GM18502 (cell line): ENCODE measurements at regions not wholly inside any gene's neighbourhood (a gene's known extent, or its start where the extent isn't known, plus 50 kb on each side); places are given as distances from the start of the nearest gene placed in this dataset.

Experiments used
- ATAC-seq: cut with Tn5 transposase; IDR thresholded peaks from one replicate; pipeline ENCODE4 v1.9.1; 2021; ENCODE audit warnings: mild to moderate bottlenecking; ENCODE audit not compliant: unreplicated experiment, poor library complexity

DNA sequence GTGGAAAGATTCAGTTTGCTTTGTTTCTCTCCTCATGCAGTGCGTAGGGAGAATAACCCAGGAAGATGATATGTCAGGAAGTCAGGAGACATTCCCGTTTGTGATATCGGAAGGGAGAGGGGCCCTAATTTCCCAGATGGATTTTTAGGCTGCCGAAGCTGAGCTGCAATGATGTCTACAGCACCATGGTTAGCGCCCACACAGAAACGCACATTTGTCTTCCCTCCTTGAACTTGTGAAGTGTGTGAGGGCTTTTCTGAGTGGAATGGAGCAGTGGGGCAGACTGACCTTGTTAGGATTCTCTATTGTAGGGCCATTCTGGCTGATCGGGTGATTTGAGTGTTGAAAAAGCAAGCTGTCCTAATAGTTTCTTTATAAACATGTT is 191.3 kb upstream of the ARG1 start:
- no peak for ATAC-seq

DNA sequence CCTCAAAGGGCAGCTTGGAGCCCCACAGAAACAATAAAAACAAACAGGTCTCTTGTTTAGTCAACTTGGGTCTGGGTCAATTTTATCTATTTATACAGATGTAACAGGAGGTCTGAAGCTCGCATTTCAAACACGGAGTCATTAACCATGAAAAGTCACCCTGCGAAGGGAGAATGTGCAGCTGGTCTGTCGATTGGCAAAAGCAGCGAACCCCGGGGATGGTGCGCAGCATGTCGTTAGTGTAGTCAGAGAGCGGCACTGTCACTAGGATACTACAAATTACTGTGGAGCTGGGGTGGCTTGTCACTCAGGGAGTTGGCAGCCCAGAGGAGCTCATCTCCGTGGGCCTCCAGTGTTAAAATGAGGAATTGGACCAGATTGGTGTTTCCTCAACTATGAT is 190.4 kb upstream of the ARG1 start:
- no peak for ATAC-seq

DNA sequence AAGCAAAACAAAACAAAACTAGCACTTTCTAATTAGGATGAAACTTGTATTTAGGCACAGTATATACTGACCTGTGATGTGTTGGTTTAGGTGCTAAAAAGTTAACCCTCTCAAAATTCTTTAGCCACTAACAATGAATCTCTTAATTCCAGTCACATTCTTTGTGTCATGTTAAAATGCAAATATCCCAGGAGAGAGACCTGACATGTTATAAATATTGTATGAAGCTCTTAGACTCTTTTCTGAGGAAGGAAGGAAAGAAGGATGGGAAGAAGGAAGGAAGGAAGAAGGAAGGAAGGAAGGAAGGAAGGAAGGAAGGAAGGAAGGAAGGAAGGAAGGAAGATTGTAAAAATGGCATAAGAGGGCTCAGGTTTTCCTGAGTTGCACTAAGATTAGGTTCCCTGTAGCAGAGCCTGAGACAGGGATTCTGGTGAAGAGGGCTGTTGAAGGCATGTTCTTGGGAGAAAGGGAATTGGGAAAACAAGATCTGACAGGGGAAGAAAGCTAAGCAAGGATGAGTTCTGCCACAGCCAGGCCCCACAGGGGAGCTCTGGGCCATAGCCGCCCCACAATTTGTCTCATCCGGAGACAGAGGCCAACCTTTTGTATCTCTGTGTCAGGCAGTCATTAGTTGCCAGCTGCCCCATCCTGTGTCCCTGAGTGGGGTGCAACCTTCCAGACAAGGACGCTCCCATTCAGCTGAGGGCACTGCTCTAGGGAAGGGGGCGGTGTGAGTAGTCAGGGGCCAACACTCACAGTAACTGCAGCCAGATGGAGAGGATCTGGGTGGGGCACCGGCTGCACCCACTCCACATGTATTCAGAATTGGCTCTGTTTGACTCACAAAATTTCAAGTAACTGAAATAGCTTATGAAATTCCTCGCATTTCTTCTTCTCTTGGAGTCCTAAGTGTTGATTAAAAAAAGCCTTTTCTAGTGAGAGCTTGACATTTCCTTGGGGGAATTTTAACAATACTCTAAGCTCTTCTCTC is 189.3 kb upstream of the ARG1 start:
- no peak for ATAC-seq

DNA sequence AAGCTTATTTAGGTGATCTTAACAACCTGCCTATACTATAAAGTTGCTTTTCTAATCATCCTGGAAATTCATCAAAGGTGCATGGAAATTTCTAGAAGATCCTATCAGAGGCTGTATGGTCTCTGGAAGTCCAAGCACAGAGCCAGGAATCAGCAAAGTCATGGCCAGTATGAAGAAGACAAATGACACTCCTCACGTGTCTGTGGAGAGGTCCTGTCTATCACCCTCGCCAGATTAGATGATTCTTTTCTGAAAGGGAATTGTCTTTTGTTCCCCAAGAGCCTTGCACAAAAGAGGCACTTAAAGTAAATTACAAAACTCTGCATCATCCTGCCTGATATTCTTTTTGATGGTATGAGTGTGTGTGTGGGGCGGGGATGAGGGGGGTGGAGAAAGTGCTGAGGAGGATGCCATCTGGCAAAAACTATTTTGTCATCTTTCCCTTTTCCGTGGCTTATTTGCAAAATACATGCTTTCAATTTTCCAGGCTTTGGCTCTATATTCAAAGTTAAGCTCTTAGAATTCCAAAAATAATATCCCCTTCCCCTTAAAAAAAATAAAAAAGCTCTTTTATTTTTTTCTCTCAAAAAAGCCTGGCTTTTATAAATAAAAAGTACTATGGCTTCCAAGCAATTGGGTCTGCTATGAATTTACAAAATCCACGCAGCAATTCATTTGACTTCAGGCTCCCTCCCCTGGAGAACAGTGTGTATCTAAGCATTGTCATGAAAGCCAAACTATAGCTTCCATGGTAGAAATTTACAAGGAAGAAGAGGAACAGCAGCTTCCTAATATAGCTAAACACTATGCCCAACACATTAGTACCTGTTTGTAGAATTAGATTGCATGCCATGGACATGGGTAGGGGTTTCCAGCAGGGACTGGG is 185.2 kb upstream of the ARG1 start:
- ATAC-seq = no peak

DNA sequence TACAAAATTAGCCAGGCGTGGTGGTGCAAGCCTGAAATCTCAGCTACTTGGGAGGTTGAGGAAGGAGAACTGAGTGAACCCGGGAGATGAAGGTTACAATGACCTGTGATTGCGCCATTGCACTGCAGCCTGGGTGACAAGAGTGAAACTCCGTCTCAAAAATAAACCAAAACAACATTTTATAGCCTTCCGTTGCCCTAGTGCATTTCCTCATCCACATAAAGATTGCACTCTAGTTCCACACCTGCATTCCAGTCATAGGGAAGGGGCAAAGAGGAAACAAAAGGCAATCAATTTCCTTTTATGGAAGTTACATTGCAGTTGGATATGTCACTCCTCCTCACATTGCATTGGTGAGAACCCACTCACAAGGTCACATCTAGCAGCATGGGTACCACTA is 182.7 kb upstream of the ARG1 start:
- ATAC-seq = no peak

DNA sequence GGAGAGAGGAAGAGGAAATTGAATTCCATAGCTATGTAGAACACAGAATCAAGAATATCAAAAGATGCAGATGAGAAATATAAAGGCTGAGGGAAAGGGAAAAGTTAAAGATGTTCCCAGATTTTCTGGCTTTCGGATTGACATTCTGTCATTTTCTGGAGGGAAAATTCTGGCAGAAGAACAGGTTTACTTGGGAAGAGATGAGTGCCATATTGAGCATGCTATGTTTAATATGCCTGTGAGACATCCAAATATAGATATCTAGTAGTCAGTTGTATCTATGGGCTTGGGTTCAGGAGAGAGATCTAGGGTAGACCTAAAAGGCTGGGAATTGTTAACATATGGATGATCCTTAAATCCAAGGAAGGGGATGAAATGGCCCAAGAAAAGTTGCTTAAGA is 181.9 kb upstream of the ARG1 start:
- no peak for ATAC-seq

DNA sequence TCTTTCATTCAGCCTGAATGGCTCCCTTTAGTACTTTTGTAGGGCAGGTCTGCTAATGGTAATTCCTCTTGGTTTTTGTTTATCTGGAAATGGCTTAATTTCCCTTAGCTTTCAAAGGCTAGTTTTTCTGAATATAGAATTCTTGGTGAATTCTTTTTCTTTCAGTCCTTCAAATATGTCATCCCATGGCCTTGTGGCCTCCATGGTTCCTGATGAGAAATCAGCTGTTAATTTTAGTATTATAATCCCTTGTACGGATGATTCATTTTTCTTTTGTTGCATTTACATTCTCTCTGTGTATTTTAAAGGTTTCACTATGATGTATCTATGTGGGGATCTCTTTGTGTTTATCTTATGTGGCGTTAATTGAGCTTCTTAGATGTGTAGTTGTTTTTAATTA is 179.6 kb upstream of the ARG1 start:
- no peak for ATAC-seq

DNA sequence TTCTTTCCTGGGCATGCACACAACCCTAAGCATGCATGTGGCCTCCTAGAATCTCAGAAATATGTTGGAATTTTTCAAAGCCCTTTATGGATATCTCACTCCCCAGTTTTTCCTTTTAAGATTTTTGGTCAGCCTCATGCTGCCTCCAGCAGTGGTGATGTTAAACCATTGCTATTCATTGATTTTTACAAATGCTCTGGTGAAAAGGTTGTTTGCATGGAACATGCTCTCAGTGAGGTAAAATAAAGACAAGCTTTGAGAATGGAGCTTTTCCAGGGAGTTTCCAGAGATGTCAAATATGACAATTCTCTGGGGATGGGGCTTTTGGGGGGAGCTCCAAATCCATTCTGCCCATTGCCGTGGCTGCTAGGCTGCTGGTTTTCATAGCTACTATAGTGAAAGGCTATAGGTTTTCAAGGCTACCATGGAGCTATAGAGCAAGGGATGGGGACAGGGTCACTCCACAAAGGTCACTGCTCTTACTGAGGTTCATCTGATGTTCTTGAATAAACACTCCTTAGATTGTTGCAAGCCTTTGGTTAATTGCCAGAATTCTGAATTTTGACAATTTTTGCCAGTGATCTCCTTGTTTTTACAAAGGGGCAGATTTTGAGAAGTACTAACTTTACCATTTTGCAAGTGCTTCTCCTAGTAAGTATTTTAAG is 178.1 kb upstream of the ARG1 start:
- no peak for ATAC-seq

DNA sequence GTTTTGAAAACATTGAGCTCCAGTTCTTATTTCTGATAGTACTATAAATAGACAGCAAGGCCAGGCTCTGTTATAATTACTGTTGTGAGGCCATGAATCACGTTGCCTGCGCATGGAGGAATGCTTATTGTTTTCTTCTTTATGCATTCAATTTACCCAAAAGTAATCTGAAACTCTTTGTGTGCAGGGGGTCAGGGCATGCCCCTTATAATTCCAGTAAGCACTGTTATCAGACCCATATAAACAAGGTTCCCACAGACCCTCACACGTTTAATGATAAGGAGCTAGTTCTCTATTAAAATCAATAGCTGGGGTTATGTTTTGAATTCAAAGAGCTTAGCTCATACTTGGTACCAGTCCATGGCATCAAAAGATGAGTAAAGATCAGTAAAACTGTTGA is 174.8 kb upstream of the ARG1 start:
- ATAC-seq = no peak

DNA sequence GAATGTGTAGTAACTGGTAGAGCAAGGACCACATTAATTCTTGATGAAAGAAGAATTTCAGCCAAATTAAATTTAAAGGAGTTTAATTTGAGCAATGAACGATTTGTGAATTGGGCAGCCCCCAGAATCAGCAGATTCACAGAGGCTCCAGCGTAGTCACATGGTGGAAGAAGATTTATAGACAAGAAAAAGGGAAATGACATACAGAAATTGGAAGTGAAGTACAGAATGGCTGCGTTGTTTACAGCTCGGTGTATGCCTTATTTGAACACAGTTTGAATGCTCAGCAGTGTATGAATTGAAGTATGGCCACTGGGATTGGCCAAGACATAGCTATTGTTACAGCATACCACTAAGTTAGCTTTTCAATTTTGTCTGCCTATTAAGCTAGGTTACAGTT is 173.6 kb upstream of the ARG1 start:
- no peak for ATAC-seq

DNA sequence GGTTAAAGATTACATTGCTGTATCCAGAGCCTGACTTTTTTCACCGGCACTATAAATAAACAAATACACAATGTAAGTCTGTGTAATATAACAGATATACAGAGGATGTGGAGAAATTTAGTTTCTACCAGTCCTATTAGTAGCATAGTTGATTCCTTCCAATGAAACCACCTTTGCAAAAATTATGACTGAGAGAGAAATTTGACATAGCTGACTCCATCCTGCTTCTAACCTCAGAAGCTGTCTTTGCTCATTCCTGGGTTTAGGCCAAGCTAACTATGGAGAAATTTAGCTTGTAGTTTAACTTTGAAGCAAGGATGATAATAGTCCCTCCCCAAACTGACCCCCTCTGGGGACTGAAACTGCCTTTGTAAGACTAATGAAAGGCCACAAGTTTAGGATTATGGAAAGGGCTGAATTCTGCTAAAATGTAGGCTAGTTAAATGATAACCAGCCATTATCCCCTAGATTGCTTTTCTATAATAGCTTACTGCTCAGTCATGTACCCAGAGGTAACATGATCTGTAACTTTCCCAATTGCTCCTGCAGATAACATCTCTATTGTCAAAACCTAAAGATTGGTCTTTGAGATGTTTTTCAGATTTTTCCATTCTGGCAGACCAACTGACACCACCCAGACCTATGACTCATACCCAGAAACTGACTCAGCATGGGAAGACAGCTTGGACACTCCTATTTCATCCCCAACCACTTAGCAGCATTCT is 172.8 kb upstream of the ARG1 start:
- no peak for ATAC-seq

DNA sequence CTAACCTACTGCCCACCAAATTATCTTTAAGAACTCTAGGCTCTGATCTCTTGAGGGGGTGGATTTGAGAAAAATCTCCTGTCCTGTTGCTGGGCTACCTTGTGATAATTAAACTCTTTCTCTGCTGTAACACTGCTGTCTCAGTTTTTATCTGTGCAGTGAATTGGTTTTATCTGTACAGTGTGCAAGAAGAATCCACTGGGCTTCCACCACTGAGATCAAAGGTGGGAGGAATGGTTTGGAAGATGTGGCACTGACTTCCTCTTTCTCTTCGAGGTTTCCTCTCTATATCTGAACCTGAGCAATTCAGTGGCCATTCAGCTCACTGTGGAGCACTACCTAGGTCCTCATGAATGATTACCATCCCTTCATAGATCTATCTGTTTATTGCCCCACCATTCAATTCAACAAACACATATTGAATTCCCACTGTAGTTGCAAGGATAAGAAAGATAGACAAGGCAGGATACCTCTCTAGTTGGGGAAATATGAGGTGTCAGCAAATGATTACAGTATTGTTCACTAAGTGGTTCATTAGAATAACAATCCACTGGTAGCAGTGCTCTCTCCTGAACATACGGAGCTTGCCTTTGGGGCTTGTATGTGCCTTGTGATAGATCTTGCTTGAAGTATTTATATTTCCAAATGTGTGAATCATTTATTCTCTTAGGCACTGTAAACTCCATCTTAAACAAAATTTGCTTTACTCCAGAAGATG is 172.1 kb upstream of the ARG1 start:
- no peak for ATAC-seq

DNA sequence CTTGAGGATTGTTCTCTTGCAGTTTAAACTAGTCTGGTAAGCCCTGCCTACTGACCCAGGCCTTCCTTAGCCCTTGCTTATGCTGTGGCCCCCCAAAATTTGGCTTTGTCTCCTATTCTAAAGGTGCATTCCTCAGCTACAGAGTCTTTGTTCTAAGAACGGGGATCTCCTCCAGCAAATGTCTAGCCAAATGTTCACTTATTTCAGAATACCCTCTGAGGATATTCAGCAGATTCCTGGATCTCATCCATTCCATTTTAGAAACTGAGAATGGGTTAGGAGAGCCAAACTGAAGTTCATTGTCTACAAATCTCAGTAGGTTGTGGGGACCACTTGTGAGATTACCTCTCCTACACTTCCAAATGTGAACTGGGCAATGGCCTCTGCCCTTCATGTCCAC is 164.2 kb upstream of the ARG1 start:
- ATAC-seq = no peak

DNA sequence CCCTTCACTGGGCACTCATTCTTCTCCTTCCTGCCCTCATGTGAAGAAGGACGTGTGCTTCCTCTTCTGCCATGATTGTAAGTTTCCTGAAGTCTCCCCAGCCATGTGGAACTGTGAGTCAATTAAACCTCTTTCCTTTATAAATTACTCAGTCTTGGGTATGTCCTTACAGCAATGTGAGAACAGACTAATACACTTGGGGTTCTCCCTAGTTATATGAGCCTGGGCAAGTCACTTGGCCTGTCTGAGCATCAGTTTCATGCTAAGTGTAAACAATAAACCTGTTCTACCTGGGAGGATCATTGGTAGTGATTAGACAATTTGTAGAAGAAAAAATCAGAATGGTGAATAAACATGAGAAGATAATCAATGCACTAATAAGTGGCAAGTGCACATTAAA is 162.2 kb upstream of the ARG1 start:
- no peak for ATAC-seq

DNA sequence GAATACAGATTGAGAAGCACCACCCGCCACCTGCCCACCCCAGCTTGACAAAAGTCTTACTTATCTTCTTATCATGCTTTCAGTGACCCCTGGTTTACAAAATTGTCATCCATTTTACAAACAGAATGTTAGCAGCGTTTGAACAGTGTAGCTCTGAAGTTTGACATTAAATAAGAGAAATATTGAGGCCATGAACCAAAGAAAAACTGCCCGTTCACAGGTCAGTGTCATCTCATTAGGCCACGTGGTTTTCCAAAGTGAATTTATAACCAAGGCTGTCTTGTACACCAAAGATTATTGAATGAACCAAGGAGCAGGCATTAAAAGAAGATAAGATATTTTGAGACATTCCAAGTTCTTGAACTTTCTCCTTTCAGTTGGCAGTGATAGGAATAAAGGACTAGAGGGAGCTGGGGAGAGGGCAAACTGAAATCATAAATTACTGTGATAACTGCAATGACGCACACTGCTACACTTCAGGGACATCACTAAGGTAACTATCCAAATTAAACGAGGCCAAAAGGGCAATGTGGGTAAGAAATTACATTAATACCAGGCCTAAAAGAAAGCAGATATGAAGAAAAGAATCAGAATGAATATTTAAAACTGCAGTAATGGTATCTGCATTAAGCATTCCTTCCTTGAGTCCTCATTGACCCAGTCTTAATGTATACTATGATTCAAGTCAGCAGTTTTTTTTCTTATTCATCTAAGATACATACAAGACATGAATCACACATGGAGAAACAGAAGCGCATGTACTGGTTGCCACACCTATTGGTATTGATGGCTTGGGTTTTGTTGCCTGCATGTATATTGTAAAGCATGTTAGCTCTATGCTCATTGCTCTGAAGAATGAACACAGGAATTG is 159.8 kb upstream of the ARG1 start:
- ATAC-seq = no peak

DNA sequence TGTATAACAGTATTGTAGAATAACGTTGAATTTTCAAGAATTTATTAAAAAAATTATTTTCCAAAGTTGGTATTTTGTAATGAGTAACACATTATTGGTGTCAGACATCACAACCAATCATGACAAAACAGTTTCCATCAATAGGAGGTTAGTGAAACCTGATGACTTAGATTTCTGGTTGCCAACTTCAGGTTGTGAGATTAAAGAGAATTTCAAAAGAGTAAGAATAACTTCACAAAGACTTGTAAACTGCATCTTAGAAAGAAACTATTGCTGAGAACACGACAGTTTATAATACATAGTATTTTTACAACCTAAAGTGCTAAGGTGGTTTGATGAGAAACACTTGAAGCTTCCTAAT is 159.2 kb upstream of the ARG1 start:
- no peak for ATAC-seq

DNA sequence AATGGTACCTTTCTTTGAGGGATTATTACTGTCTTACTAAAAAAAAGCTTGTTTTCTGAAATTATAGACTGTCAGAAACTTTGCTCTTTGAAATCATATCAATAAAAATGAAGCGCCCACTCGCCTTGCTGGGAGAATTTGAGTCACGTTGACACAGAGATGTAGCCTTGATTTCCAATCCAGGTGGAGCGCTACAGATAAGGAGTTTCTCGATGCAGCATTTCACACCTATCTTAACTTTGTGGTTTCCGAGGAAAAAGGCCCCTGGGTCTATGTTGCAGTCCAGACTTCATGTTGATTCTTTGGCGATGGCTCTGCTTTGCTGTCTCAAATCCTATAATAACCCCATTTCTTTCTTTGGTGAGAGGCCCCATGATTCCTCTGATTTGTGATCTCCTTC is 158.1 kb upstream of the ARG1 start:
- ATAC-seq = no peak

DNA sequence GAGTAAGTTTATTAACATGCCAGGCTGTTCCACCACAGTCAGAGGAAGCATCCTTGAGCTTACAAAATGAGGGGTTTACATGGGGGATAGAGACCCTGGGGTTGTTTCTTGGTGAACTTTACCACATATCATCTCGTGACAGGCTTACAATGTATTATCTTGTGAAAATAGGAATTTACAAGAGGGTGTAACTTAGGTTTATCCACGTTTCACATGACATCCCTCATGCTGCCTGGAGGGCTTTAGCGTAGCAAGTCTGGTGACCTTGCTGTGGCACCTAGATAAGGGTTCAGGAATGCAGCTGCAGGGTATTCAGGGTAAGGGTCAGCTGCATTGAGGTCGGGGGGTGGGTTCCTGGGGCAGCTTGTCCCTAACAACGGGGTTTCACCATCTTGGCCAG is 154.6 kb upstream of the ARG1 start:
- ATAC-seq = no peak

DNA sequence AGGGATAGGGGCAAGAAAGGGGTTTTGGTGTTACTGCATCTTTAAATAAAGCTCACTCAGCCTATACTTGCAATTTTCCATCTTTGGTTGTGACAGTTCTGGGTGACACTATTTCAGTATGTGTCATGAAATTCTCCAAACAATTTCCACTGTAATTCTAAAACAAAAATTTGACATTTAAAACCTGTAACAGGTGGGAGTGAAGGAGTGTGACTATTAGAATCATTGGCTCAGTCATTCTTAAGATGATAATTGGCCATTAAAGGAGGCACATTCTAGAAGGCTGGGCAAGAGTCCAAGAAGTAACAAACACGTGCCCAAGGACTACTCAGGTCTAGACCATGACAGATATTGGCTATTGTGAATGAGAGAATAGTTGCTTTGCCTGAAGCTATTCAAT is 153.3 kb upstream of the ARG1 start:
- ATAC-seq = no peak
